MCF 10A (cell line): ENCODE measurements at regions not wholly inside any gene's neighbourhood (a gene's known extent, or its start where the extent isn't known, plus 50 kb on each side); places are given as distances from the start of the nearest gene placed in this dataset.

ENCODE experiments used
- BruUV-seq: library from RNA; stranded (reverse); fragments of 400-500 nt; replicated peaks from 2 replicates; lab custom pipeline; 2021; lab: Mats Ljungman, UMichigan
- CTCF ChIA-PET: fragments of 300-600 bp; sonication (Branson Sonifier 250); formaldehyde crosslinking; extraction: SDS; loops from one replicate; lab custom pipeline; 2021; ENCODE audit warnings: antibody characterized with exemption, inconsistent platforms; lab: Yijun Ruan, JAX
- POLR2A ChIA-PET: fragments of 300-600, 350-650 bp; sonication (Branson Sonifier 250); formaldehyde crosslinking; extraction: SDS; loops from one replicate; lab custom pipeline; 2020; ENCODE audit warnings: antibody characterized with exemption, inconsistent platforms; lab: Yijun Ruan, JAX
- DNase-seq: peaks from one replicate; pipeline ENCODE4 v3.0.0-alpha.2; 2018; ENCODE audit not compliant: unreplicated experiment
- H3K27ac Mint-ChIP-seq: one replicate; pipeline ENCODE4 v1.8.0; 2022; ENCODE audit warnings: mild to moderate bottlenecking, low read depth, mixed read lengths; ENCODE audit not compliant: unreplicated experiment
- H3K27me3 Mint-ChIP-seq: one replicate; pipeline ENCODE4 v1.8.0; 2022; ENCODE audit warnings: mixed read lengths; ENCODE audit not compliant: insufficient read depth, unreplicated experiment
- H3K36me3 Mint-ChIP-seq: one replicate; pipeline ENCODE4 v1.8.0; 2022; ENCODE audit warnings: mild to moderate bottlenecking, moderate library complexity, mixed read lengths; ENCODE audit not compliant: insufficient read depth, unreplicated experiment
- H3K4me1 Mint-ChIP-seq: one replicate; pipeline ENCODE4 v1.8.0; 2022; ENCODE audit warnings: mixed read lengths; ENCODE audit not compliant: insufficient read depth, unreplicated experiment
- H3K4me3 Mint-ChIP-seq: one replicate; pipeline ENCODE4 v1.8.0; 2022; ENCODE audit warnings: mild to moderate bottlenecking, moderate library complexity, mixed read lengths; ENCODE audit not compliant: unreplicated experiment
- H3K9me3 Mint-ChIP-seq: one replicate; pipeline ENCODE4 v1.8.0; 2022; ENCODE audit warnings: mixed read lengths; ENCODE audit not compliant: unreplicated experiment
- intact Hi-C: fragments of 100-400 bp; cut with micrococcal nuclease; formaldehyde crosslinking; loops from 2 replicates; pipeline ENCODE4 v1.14.1; 2022
- TF ChIP-seq, protein P1 (sequence below): fragments of 200-600 bp; IDR thresholded peaks from one replicate; pipeline ENCODE4 v1.8.0; 2022; ENCODE audit warnings: antibody characterized with exemption, mild to moderate bottlenecking; ENCODE audit not compliant: unreplicated experiment

- Mint-ChIP-seq H3K36me3 (no peaks in the 10 kb centered on the region), H3K9me3 (no peaks in the 10 kb centered on the region), H3K27ac (no peak overlapping the region), H3K4me1 (peaks cover 4% of the 10 kb centered on the region), H3K27me3 (peaks cover 21% of the 10 kb centered on the region), H3K4me3 (no peak overlapping the region)
- no peak for DNase-seq
- CTCF ChIA-PET: interaction anchor here (0.6 to 3.6 kb wide), 2 partner anchors 209 to 269 kb away, joined by 3 to 14 read pairs; no protein-coding TSS in a partner anchor
- POLR2A ChIA-PET: interaction anchor here (1.0 kb wide), 1 partner anchor 78 kb away, joined by 3 read pairs; no protein-coding TSS in a partner anchor
- BruUV-seq: no TSS peak
- intact Hi-C loops: no loop called here
- TF ChIP-seq, protein P1, sequence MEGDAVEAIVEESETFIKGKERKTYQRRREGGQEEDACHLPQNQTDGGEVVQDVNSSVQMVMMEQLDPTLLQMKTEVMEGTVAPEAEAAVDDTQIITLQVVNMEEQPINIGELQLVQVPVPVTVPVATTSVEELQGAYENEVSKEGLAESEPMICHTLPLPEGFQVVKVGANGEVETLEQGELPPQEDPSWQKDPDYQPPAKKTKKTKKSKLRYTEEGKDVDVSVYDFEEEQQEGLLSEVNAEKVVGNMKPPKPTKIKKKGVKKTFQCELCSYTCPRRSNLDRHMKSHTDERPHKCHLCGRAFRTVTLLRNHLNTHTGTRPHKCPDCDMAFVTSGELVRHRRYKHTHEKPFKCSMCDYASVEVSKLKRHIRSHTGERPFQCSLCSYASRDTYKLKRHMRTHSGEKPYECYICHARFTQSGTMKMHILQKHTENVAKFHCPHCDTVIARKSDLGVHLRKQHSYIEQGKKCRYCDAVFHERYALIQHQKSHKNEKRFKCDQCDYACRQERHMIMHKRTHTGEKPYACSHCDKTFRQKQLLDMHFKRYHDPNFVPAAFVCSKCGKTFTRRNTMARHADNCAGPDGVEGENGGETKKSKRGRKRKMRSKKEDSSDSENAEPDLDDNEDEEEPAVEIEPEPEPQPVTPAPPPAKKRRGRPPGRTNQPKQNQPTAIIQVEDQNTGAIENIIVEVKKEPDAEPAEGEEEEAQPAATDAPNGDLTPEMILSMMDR: no peak
These were observed 104.6 kb upstream of the FGF3 start for GRCh38 chr11:69923641-69924307.

- Mint-ChIP-seq H3K4me3 (no peak overlapping the region), H3K36me3 (no peaks in the 10 kb centered on the region), H3K27ac (no peak overlapping the region), H3K27me3 (peaks cover 21% of the 10 kb centered on the region), H3K9me3 (no peaks in the 10 kb centered on the region), H3K4me1 (peaks cover 1% of the 10 kb centered on the region)
- TF ChIP-seq, protein P1: no peak
- CTCF ChIA-PET: interaction anchor here (0.6 to 3.6 kb wide), 2 partner anchors 209 to 268 kb away, joined by 3 to 14 read pairs; no protein-coding TSS in a partner anchor
- no peak for DNase-seq
- no TSS peak for BruUV-seq
- POLR2A ChIA-PET: interaction anchor here (0.5 to 1.0 kb wide), 2 partner anchors 79 to 246 kb away, joined by 3 read pairs; no protein-coding TSS in a partner anchor
- intact Hi-C loops: no loop called here
These were observed 105.3 kb upstream of the FGF3 start for GRCh38 chr11:69924308-69925161.

GRCh38 chr11:69925366-69926196 is 106.4 kb upstream of the FGF3 start:
- Mint-ChIP-seq H3K36me3 (no peaks in the 10 kb centered on the region), H3K9me3 (no peaks in the 10 kb centered on the region), H3K27ac (no peak overlapping the region), H3K4me1 (no peaks in the 10 kb centered on the region), H3K4me3 (no peak overlapping the region), H3K27me3 (peaks cover 21% of the 10 kb centered on the region)
- intact Hi-C loops: no loop called here
- ChIA-PET CTCF (no interaction called here), POLR2A (interaction anchor here (0.5 kb wide), 1 partner anchor 247 kb away, joined by 3 read pairs; no protein-coding TSS in a partner anchor)
- BruUV-seq: no TSS peak
- TF ChIP-seq, protein P1: no peak
- DNase-seq: no peak
